Loucy (cell line): ENCODE measurements at regions not wholly inside any gene's neighbourhood (a gene's known extent, or its start where the extent isn't known, plus 50 kb on each side); places are given as distances from the start of the nearest gene placed in this dataset.

ENCODE experiments used
- H2AFZ ChIP-seq: fragments of 200-600 bp; sonication (generic); 2 replicates; pipeline ENCODE4 v1.6.0; 2016; ENCODE audit warnings: antibody characterized with exemption, mild to moderate bottlenecking, low read length, moderate library complexity
- H3F3A ChIP-seq: fragments of 200-600 bp; 2 replicates; pipeline ENCODE4 v1.6.0; 2016; ENCODE audit warnings: antibody characterized with exemption, low read depth, mild to moderate bottlenecking
- H3K27me3 ChIP-seq: fragments of 200-600 bp; sonication (generic); 2 replicates; pipeline ENCODE4 v1.6.1; 2014; ENCODE audit warnings: low read length, mild to moderate bottlenecking; ENCODE audit not compliant: insufficient read depth, poor library complexity, severe bottlenecking
- H3K36me3 ChIP-seq: fragments of 200-600 bp; sonication (generic); 2 replicates; pipeline ENCODE4 v1.6.1; 2016; ENCODE audit warnings: low read length; ENCODE audit not compliant: insufficient read depth
- H3K4me1 ChIP-seq: fragments of 200-600 bp; sonication (generic); 2 replicates; pipeline ENCODE4 v1.5.1; 2014; ENCODE audit warnings: low read length, mild to moderate bottlenecking; ENCODE audit not compliant: insufficient read depth, poor library complexity, severe bottlenecking
- H3K4me2 ChIP-seq: fragments of 200-600 bp; sonication (generic); 2 replicates; pipeline ENCODE4 v1.6.0; 2014; ENCODE audit warnings: antibody characterized with exemption, low read length, low read depth, mild to moderate bottlenecking; ENCODE audit not compliant: poor library complexity, severe bottlenecking
- H3K4me3 ChIP-seq: fragments of 200-600 bp; sonication (generic); 2 replicates; pipeline ENCODE4 v1.5.1; 2014; ENCODE audit warnings: low read length, mild to moderate bottlenecking, mixed read lengths; ENCODE audit not compliant: poor library complexity, severe bottlenecking
- H3K79me2 ChIP-seq: fragments of 200-600 bp; sonication (generic); 2 replicates; pipeline ENCODE4 v1.6.1; 2014; ENCODE audit warnings: low read length; ENCODE audit not compliant: insufficient read depth
- H3K9ac ChIP-seq: fragments of 200-600 bp; sonication (generic); 2 replicates; pipeline ENCODE4 v1.6.0; 2014; ENCODE audit warnings: mild to moderate bottlenecking, low read depth, low read length, moderate library complexity; ENCODE audit not compliant: poor library complexity, severe bottlenecking
- H3K9me2 ChIP-seq: fragments of 200-600 bp; sonication (generic); replicated peaks from 2 replicates; pipeline ENCODE4 v1.6.1; 2016; ENCODE audit warnings: low read depth, low read length, mixed read lengths
- H3K9me3 ChIP-seq: fragments of 200-600 bp; sonication (generic); 2 replicates; pipeline ENCODE4 v1.6.1; 2014; ENCODE audit warnings: mild to moderate bottlenecking, antibody characterized with exemption, low read length, low read depth; ENCODE audit not compliant: insufficient read depth
- H4K20me1 ChIP-seq: fragments of 200-600 bp; sonication (generic); 2 replicates; pipeline ENCODE4 v1.6.0; 2014; ENCODE audit warnings: antibody characterized with exemption, low read length, mild to moderate bottlenecking; ENCODE audit not compliant: insufficient read depth, poor library complexity, severe bottlenecking
- EZH2phosphoT487 ChIP-seq: fragments of 200-600 bp; IDR thresholded peaks from 2 replicates; pipeline ENCODE4 v1.6.1; 2018; ENCODE audit warnings: antibody characterized with exemption, mild to moderate bottlenecking, moderate library complexity, borderline replicate concordance
- TF ChIP-seq, protein P1 (sequence below): fragments of 200-600 bp; sonication (generic); conservative IDR thresholded peaks from 2 replicates; pipeline ENCODE4 v1.5.1; 2014; ENCODE audit warnings: mild to moderate bottlenecking, antibody characterized with exemption, low read length

DNA sequence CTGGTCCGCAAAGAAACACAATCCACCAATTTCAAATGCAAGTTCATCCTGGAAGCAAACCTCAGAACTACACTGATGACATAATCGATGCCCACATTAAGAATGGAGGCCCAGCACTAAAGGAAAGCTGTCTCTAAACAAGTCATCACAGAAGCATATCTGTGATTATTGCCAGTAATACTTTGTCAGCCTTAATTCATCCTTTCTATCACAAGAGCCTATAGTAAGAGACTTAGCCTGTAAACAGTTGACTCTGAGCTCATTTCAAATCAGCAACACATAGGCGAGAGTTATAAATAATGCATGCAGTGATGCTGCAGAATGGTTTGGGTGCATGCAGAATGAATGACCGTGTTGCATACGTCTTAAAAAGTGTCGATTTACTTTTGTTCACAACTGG lies 105.9 kb upstream of the ZFP42 start:
- no peak for TF ChIP-seq EZH2phosphoT487
- TF ChIP-seq, protein P1, sequence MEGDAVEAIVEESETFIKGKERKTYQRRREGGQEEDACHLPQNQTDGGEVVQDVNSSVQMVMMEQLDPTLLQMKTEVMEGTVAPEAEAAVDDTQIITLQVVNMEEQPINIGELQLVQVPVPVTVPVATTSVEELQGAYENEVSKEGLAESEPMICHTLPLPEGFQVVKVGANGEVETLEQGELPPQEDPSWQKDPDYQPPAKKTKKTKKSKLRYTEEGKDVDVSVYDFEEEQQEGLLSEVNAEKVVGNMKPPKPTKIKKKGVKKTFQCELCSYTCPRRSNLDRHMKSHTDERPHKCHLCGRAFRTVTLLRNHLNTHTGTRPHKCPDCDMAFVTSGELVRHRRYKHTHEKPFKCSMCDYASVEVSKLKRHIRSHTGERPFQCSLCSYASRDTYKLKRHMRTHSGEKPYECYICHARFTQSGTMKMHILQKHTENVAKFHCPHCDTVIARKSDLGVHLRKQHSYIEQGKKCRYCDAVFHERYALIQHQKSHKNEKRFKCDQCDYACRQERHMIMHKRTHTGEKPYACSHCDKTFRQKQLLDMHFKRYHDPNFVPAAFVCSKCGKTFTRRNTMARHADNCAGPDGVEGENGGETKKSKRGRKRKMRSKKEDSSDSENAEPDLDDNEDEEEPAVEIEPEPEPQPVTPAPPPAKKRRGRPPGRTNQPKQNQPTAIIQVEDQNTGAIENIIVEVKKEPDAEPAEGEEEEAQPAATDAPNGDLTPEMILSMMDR, result no peak
- Histone ChIP-seq H3K9ac (no peak overlapping the region), H3K79me2 (no peaks in the 10 kb centered on the region), H3K36me3 (no peaks in the 10 kb centered on the region), H3K4me2 (no peak overlapping the region), H3K27me3 (no peaks in the 10 kb centered on the region), H3F3A (no peaks in the 10 kb centered on the region), H3K4me3 (no peak overlapping the region), H3K9me3 (peaks cover 5% of the 10 kb centered on the region; the same call in 1 of the 2 replicates), H3K9me2 (no peaks in the 10 kb centered on the region), H2AFZ (no peak overlapping the region), H4K20me1 (no peaks in the 10 kb centered on the region), H3K4me1 (no peaks in the 10 kb centered on the region)

DNA sequence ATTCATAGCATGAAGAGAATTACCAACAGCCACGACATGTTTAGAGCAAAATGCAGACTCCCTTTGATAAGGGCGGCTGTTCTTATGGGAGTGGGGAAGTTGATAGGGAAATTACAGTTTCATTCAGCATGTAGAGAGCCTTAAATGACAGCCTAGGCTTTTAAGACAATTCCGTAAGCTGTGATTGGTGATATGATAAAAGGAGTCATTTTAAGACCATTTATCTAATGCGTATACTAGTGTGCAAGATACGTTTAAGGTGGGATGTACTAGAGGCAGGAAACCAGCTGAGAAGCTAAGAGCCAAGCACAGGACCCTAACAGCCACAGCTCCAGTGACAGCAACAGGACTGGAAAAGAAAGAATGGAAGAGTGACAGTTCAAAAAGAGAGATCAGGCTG lies 102.2 kb upstream of the ZFP42 start:
- TF ChIP-seq, protein P1, result no peak
- no peak for TF ChIP-seq EZH2phosphoT487
- H2AFZ ChIP-seq, result no peak overlapping the region

DNA sequence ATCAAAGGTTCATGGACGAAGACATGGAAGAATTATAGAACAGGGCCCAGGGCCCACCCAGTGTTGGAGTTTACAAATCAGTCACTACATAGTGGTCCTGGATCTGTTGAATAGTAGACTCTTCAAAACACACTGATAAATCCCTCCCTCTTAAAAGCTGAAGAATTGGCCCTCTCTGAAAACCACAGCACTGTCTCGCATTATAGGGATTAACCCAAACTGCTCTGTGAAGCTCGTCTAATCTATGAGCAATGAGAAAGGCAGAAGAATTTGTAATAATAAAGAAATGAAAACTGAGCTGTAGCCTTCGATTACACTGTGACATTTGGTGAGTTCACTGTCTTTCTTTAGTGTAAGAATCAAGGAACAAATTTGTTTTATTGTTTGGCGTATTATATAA lies 92.5 kb upstream of the ZFP42 start:
- no peaks in the 10 kb centered on the region for H3F3A ChIP-seq
- H3K9me2 ChIP-seq, result no peaks in the 10 kb centered on the region
- H3K9me3 ChIP-seq, result no peaks in the 10 kb centered on the region; the same call in 1 of the 2 replicates
- TF ChIP-seq, protein P1, result no peak
- no peak for TF ChIP-seq EZH2phosphoT487
- no peaks in the 10 kb centered on the region for H3K4me1 ChIP-seq
- H3K36me3 ChIP-seq, result no peaks in the 10 kb centered on the region
- no peaks in the 10 kb centered on the region for H4K20me1 ChIP-seq
- H3K79me2 ChIP-seq, result no peaks in the 10 kb centered on the region
- no peak overlapping the region for H2AFZ ChIP-seq
- no peak overlapping the region for H3K4me3 ChIP-seq
- H3K4me2 ChIP-seq, result no peak overlapping the region
- H3K27me3 ChIP-seq, result no peaks in the 10 kb centered on the region
- no peak overlapping the region for H3K9ac ChIP-seq

More for the DNA sequence above, 102.2 kb upstream of the ZFP42 start:
- no peaks in the 10 kb centered on the region for H3K36me3 ChIP-seq
- no peak overlapping the region for H3K4me3 ChIP-seq
- H3K4me2 ChIP-seq, result no peak overlapping the region
- H3K27me3 ChIP-seq, result no peaks in the 10 kb centered on the region
- no peak overlapping the region for H3K9ac ChIP-seq
- no peaks in the 10 kb centered on the region for H3K79me2 ChIP-seq
- no peaks in the 10 kb centered on the region for H4K20me1 ChIP-seq
- peaks cover 3% of the 10 kb centered on the region; the same call in 1 of the 2 replicates for H3K9me3 ChIP-seq
- H3K9me2 ChIP-seq, result no peaks in the 10 kb centered on the region
- no peaks in the 10 kb centered on the region for H3K4me1 ChIP-seq
- H3F3A ChIP-seq, result no peaks in the 10 kb centered on the region
